ENCODE measurements at regions not wholly inside any gene's neighbourhood (a gene's known extent, or its start where the extent isn't known, plus 50 kb on each side); places are given as distances from the start of the nearest gene placed in this dataset.

- 64 to 66% (median 65%) methylated on average over 11 of the region's 11 CpGs for WGBS, 3 donors
- H3K4me1 ChIP-seq, result no peaks in the 10 kb centered on the region
- no peaks in the 10 kb centered on the region for H3K36me3 ChIP-seq (ENCODE audit: insufficient read depth in 1 of 2, low read depth in 1 of 2)
- H3K27ac ChIP-seq, result no peak overlapping the region
- DNase-seq, result no peak
- intact Hi-C loops (cut with DNase I), result no loop called here
- H3K27me3 ChIP-seq (ENCODE audit: insufficient read depth in 3 of 3, low read length in 2 of 3), result peaks cover 2 to 27% (median 4%) of the 10 kb centered on the region in 3 donors
- no peak for ATAC-seq
- no peak overlapping the region for H3K4me3 ChIP-seq
- no peak for TF ChIP-seq CTCF (IDR thresholded peaks at IDR 0.05)
- no peaks in the 10 kb centered on the region for H3K9me3 ChIP-seq
Observed at GRCh38 chr22:26109686-26110315, 59.5 kb upstream of the SEZ6L start.

GRCh38 chr22:26114826-26115225 lies 54.4 kb upstream of the SEZ6L start:
- 89 to 91% (median 90%) methylated on average over 1 of the region's 1 CpG for WGBS, 3 donors
- H3K27me3 ChIP-seq (ENCODE audit: insufficient read depth in 3 of 3, low read length in 2 of 3), result peaks cover 2 to 17% (median 2%) of the 10 kb centered on the region in 3 donors
- no peaks in the 10 kb centered on the region for H3K36me3 ChIP-seq (ENCODE audit: insufficient read depth in 1 of 2, low read depth in 1 of 2)
- intact Hi-C loops (cut with DNase I), result no loop called here
- ATAC-seq, result no peak
- DNase-seq, result no peak
- no peak overlapping the region for H3K4me3 ChIP-seq
- H3K27ac ChIP-seq, result no peak overlapping the region
- no peaks in the 10 kb centered on the region for H3K9me3 ChIP-seq
- TF ChIP-seq CTCF (IDR thresholded peaks at IDR 0.05), result no peak
- no peaks in the 10 kb centered on the region for H3K4me1 ChIP-seq

- Histone ChIP-seq H3K4me3 (no peak overlapping the region), H3K27ac (no peak overlapping the region), H3K4me1 (no peaks in the 10 kb centered on the region), H3K27me3 (ENCODE audit: insufficient read depth in 3 of 3, low read length in 2 of 3) (peaks cover 2 to 17% (median 2%) of the 10 kb centered on the region in 3 donors), H3K9me3 (no peaks in the 10 kb centered on the region), H3K36me3 (ENCODE audit: insufficient read depth in 1 of 2, low read depth in 1 of 2) (no peaks in the 10 kb centered on the region)
- ATAC-seq (no peak), DNase-seq (no peak)
- intact Hi-C loops (cut with DNase I), result no loop called here
- TF ChIP-seq CTCF (IDR thresholded peaks at IDR 0.05), result no peak
Observed at GRCh38 chr22:26115266-26115665, 54.0 kb upstream of the SEZ6L start.
